HG03342 (cell line): ENCODE measurements at regions not wholly inside any gene's neighbourhood (a gene's known extent, or its start where the extent isn't known, plus 50 kb on each side); places are given as distances from the start of the nearest gene placed in this dataset.
"Not testable (repeated sequence)": the region's sequence is repeated elsewhere in the genome, so short reads cannot be mapped to it uniquely, and the experiment has no call there.

Source experiments
- ATAC-seq: cut with Tn5 transposase; IDR thresholded peaks from one replicate; pipeline ENCODE4 v1.9.1; 2021; ENCODE audit warnings: mild to moderate bottlenecking, moderate library complexity; ENCODE audit not compliant: unreplicated experiment

- no peak for ATAC-seq
Observed at GRCh38 chr1:242738702-242739645, 214.5 kb upstream of the PLD5 start.

GRCh38 chr1:242736611-242737010, 212.1 kb upstream of the PLD5 start:
- no peak for ATAC-seq

- no peak for ATAC-seq
Observed at GRCh38 chr1:242735323-242735722, 210.8 kb upstream of the PLD5 start.

GRCh38 chr1:242731446-242731845, 206.9 kb upstream of the PLD5 start:
- ATAC-seq = no peak

- no peak for ATAC-seq
Observed at GRCh38 chr1:242728696-242729095, 204.2 kb upstream of the PLD5 start.

- no peak for ATAC-seq
Observed at GRCh38 chr1:242723044-242723716, 198.7 kb upstream of the PLD5 start.

GRCh38 chr1:242718967-242719366, 194.5 kb upstream of the PLD5 start:
- ATAC-seq = no peak

- ATAC-seq = no peak
Observed at GRCh38 chr1:242712248-242712647, 187.8 kb upstream of the PLD5 start.

- no peak for ATAC-seq
Observed at GRCh38 chr1:242710847-242711246, 186.3 kb upstream of the PLD5 start.

- ATAC-seq = no peak
Observed at GRCh38 chr1:242710286-242710685, 185.8 kb upstream of the PLD5 start.

- ATAC-seq = no peak
Observed at GRCh38 chr1:242703467-242703866, 179.0 kb upstream of the PLD5 start.

GRCh38 chr1:242692988-242693387, 168.5 kb upstream of the PLD5 start:
- no peak for ATAC-seq

GRCh38 chr1:242691610-242691945, 167.1 kb upstream of the PLD5 start:
- peak; percentile 11 for ATAC-seq

- ATAC-seq = peak; percentile 57
Observed at GRCh38 chr1:242690849-242691609, 166.5 kb upstream of the PLD5 start.

- ATAC-seq = no peak
Observed at GRCh38 chr1:242689378-242689777, 164.9 kb upstream of the PLD5 start.

- no peak for ATAC-seq
Observed at GRCh38 chr1:242674951-242675645, 150.6 kb upstream of the PLD5 start.

GRCh38 chr1:242673652-242674051, 149.2 kb upstream of the PLD5 start:
- no peak for ATAC-seq

GRCh38 chr1:242673165-242673564, 148.7 kb upstream of the PLD5 start:
- ATAC-seq = not testable (repeated sequence)

- ATAC-seq = no peak
Observed at GRCh38 chr1:242670019-242670418, 145.5 kb upstream of the PLD5 start.

GRCh38 chr1:242662886-242663285, 138.4 kb upstream of the PLD5 start:
- ATAC-seq = no peak

- ATAC-seq = not testable (repeated sequence)
Observed at GRCh38 chr1:242653772-242654171, 129.3 kb upstream of the PLD5 start.
